ENCODE measurements at regions not wholly inside any gene's neighbourhood (a gene's known extent, or its start where the extent isn't known, plus 50 kb on each side); places are given as distances from the start of the nearest gene placed in this dataset.

DNA sequence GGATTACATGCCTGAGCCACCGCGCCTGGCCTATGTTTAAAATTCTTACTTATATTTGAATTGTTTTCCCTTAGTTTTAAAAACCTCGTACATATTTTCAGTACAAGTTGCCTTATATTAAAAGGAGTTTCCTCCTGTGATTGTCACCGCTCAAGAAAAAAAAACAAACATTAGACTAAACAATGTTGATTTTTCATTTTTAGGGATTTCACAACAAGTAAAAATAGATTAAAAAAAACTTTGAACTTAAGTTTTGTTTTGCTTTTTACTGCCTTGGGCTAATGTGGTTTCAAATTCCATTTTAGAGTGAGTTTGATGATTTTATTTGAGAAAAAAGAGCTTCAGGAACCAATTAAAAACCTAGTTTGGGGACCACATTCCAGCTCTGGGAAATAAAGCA, 1196.6 kb upstream of the CDH18 start (continued):
- TF ChIP-seq BACH1 (IDR thresholded peaks at IDR 0.05; ENCODE audit: borderline replicate concordance) (no peak), SIX5 (IDR thresholded peaks at IDR 0.05; ENCODE audit: low read depth, low read length, severe bottlenecking) (no peak), SMC3 (IDR thresholded peaks at IDR 0.05; ENCODE audit: borderline replicate concordance, low read length) (no peak), BHLHE40 (IDR thresholded peaks at IDR 0.05; ENCODE audit: borderline replicate concordance in 1 of 2, low read depth in 2 of 2, low read length in 1 of 2) (no peak)
- TF ChIP-seq, protein P1, sequence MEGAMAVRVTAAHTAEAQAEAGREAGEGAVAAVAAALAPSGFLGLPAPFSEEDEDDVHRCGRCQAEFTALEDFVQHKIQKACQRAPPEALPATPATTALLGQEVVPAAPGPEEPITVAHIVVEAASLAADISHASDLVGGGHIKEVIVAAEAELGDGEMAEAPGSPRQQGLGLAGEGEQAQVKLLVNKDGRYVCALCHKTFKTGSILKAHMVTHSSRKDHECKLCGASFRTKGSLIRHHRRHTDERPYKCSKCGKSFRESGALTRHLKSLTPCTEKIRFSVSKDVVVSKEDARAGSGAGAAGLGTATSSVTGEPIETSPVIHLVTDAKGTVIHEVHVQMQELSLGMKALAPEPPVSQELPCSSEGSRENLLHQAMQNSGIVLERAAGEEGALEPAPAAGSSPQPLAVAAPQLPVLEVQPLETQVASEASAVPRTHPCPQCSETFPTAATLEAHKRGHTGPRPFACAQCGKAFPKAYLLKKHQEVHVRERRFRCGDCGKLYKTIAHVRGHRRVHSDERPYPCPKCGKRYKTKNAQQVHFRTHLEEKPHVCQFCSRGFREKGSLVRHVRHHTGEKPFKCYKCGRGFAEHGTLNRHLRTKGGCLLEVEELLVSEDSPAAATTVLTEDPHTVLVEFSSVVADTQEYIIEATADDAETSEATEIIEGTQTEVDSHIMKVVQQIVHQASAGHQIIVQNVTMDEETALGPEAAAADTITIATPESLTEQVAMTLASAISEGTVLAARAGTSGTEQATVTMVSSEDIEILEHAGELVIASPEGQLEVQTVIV (IDR thresholded peaks at IDR 0.05; ENCODE audit: borderline replicate concordance, partially characterized antibody): no peak

DNA sequence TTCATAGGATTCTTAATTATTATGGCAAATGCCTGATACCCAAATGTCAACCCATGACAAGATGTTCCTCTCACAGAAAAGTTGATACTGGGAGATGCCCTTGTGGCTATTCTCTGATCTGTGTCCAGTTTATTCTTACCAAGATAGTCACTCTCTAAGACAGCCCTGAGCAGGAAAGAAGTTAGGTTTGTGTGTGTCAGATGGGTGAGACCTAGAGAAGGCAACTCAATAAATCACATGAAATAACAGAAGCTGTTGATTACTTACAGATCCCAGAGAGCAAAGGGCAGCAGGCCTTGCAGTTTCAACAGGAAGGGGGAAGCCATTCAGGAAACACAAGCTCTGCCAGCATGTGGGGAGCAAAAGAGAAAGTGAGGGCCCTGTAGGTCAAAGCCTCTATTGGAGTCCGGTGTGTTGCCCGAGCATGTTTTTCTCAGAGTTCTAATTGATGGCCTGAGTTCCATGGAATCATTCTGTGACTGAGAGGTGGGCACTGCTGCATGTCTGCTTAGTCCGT, 1193.7 kb upstream of the CDH18 start:
- H3K27ac ChIP-seq (ENCODE audit: control insufficient read depth, insufficient read depth): no peak overlapping the region
- H3K4me1 ChIP-seq (ENCODE audit: control insufficient read depth, insufficient read depth, low read length): no peaks in the 10 kb centered on the region
- no peaks in the 10 kb centered on the region for H3K27me3 ChIP-seq (replicated peaks in 1 of 2; ENCODE audit: control insufficient read depth in 2 of 2, insufficient read depth in 2 of 2, low read length in 1 of 2)
- ChIA-PET SMC1A (ENCODE audit: uncharacterized antibody, unreplicated experiment) (no interaction called here), CTCF (no interaction called here), POLR2A (no interaction called here), RAD21 (ENCODE audit: unreplicated experiment) (no interaction called here)
- FAIRE-seq (no peak), ATAC-seq (no peak), DNase-seq (ENCODE audit: low read depth, low spot score) (no peak)
- in situ Hi-C loops (cut with MboI): no loop called here
- no peaks in the 10 kb centered on the region for H3K79me2 ChIP-seq (ENCODE audit: control insufficient read depth, insufficient read depth, low read length)
- WGBS (ENCODE audit: insufficient coverage, insufficient replicate concordance, low lambda C conversion rate, missing lambda C conversion rate): 52% methylated on average over 3 of the region's 3 CpGs
- H3K4me3 ChIP-seq: no peak overlapping the region
- no peaks in the 10 kb centered on the region for H4K20me1 ChIP-seq (ENCODE audit: control insufficient read depth, insufficient read depth)
- H2AFZ ChIP-seq (ENCODE audit: control insufficient read depth, low read depth, low read length): no peak overlapping the region
- BruUV-seq (replicated peaks): no TSS peak
- H3K9ac ChIP-seq (ENCODE audit: control insufficient read depth, insufficient read depth, low read length): no peak overlapping the region
- H3K36me3 ChIP-seq (ENCODE audit: control insufficient read depth in 2 of 2, insufficient read depth in 2 of 2, low read length in 1 of 2): no peaks in the 10 kb centered on the region
- no peak overlapping the region for H3K4me2 ChIP-seq (ENCODE audit: control insufficient read depth, insufficient read depth)
- intact Hi-C loops (cut with micrococcal nuclease; ENCODE audit: unreplicated experiment): no loop called here
- no peaks in the 10 kb centered on the region for H3K9me3 ChIP-seq (replicated peaks; ENCODE audit: control insufficient read depth, insufficient read depth, low read length)
- TF ChIP-seq CREB1 (IDR thresholded peaks at IDR 0.05; ENCODE audit: low read depth) (no peak), TCF7 (IDR thresholded peaks at IDR 0.05; ENCODE audit: borderline replicate concordance) (no peak), ZZZ3 (IDR thresholded peaks at IDR 0.05; ENCODE audit: control insufficient read depth, insufficient read length, low read depth) (no peak), RFX5 (IDR thresholded peaks at IDR 0.05; ENCODE audit: low read depth, low read length) (no peak), NR2C1 (IDR thresholded peaks at IDR 0.05) (no peak)
- TF ChIP-seq, protein P2, sequence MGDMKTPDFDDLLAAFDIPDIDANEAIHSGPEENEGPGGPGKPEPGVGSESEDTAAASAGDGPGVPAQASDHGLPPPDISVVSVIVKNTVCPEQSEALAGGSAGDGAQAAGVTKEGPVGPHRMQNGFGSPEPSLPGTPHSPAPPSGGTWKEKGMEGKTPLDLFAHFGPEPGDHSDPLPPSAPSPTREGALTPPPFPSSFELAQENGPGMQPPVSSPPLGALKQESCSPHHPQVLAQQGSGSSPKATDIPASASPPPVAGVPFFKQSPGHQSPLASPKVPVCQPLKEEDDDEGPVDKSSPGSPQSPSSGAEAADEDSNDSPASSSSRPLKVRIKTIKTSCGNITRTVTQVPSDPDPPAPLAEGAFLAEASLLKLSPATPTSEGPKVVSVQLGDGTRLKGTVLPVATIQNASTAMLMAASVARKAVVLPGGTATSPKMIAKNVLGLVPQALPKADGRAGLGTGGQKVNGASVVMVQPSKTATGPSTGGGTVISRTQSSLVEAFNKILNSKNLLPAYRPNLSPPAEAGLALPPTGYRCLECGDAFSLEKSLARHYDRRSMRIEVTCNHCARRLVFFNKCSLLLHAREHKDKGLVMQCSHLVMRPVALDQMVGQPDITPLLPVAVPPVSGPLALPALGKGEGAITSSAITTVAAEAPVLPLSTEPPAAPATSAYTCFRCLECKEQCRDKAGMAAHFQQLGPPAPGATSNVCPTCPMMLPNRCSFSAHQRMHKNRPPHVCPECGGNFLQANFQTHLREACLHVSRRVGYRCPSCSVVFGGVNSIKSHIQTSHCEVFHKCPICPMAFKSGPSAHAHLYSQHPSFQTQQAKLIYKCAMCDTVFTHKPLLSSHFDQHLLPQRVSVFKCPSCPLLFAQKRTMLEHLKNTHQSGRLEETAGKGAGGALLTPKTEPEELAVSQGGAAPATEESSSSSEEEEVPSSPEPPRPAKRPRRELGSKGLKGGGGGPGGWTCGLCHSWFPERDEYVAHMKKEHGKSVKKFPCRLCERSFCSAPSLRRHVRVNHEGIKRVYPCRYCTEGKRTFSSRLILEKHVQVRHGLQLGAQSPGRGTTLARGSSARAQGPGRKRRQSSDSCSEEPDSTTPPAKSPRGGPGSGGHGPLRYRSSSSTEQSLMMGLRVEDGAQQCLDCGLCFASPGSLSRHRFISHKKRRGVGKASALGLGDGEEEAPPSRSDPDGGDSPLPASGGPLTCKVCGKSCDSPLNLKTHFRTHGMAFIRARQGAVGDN (IDR thresholded peaks at IDR 0.05): no peak
- TF ChIP-seq, protein P3, sequence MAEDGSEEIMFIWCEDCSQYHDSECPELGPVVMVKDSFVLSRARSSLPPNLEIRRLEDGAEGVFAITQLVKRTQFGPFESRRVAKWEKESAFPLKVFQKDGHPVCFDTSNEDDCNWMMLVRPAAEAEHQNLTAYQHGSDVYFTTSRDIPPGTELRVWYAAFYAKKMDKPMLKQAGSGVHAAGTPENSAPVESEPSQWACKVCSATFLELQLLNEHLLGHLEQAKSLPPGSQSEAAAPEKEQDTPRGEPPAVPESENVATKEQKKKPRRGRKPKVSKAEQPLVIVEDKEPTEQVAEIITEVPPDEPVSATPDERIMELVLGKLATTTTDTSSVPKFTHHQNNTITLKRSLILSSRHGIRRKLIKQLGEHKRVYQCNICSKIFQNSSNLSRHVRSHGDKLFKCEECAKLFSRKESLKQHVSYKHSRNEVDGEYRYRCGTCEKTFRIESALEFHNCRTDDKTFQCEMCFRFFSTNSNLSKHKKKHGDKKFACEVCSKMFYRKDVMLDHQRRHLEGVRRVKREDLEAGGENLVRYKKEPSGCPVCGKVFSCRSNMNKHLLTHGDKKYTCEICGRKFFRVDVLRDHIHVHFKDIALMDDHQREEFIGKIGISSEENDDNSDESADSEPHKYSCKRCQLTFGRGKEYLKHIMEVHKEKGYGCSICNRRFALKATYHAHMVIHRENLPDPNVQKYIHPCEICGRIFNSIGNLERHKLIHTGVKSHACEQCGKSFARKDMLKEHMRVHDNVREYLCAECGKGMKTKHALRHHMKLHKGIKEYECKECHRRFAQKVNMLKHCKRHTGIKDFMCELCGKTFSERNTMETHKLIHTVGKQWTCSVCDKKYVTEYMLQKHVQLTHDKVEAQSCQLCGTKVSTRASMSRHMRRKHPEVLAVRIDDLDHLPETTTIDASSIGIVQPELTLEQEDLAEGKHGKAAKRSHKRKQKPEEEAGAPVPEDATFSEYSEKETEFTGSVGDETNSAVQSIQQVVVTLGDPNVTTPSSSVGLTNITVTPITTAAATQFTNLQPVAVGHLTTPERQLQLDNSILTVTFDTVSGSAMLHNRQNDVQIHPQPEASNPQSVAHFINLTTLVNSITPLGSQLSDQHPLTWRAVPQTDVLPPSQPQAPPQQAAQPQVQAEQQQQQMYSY (CRISPR knock-in tag; IDR thresholded peaks at IDR 0.05): no peak

Measured in GM12878 (cell line).